CD8-positive, alpha-beta memory T cell (primary cell): ENCODE measurements at regions not wholly inside any gene's neighbourhood (a gene's known extent, or its start where the extent isn't known, plus 50 kb on each side); places are given as distances from the start of the nearest gene placed in this dataset.

Experiments
- CTCF ChIA-PET: fragments of 350-600 bp; sonication (Branson Sonifier 250); formaldehyde crosslinking; loops from one replicate; lab custom pipeline; 2021; ENCODE audit warnings: antibody characterized with exemption; lab: Charles Lee
- POLR2A ChIA-PET: fragments of 350-600 bp; sonication (Branson Sonifier 250); formaldehyde crosslinking; loops from one replicate; lab custom pipeline; 2021; ENCODE audit warnings: antibody characterized with exemption; lab: Charles Lee
- DNase-seq, 5 donors: peaks; one replicate each; pipeline versions ENCODE4 v3.0.0 to v3.0.0-alpha.2; 2020 to 2022; ENCODE audit warnings: mixed read lengths in 1 of 5
- H3K27ac ChIP-seq: one replicate; pipeline ENCODE4 v1.7.0; 2013; ENCODE audit warnings: low read depth, mild to moderate bottlenecking, low read length, moderate library complexity
- H3K27me3 ChIP-seq: 2 replicates; pipeline ENCODE4 v1.7.0; 2013; ENCODE audit warnings: low read length, mild to moderate bottlenecking; ENCODE audit not compliant: insufficient read depth, poor library complexity, severe bottlenecking
- H3K36me3 ChIP-seq: 2 replicates; pipeline ENCODE4 v1.7.0; 2013; ENCODE audit warnings: mild to moderate bottlenecking, low read length, moderate library complexity; ENCODE audit not compliant: insufficient read depth
- H3K4me1 ChIP-seq: 2 replicates; pipeline ENCODE4 v1.7.0; 2013; ENCODE audit warnings: mild to moderate bottlenecking, low read length, moderate library complexity; ENCODE audit not compliant: insufficient read depth
- H3K4me3 ChIP-seq: 2 replicates; pipeline ENCODE4 v1.7.0; 2013; ENCODE audit warnings: mild to moderate bottlenecking, low read length
- H3K9me3 ChIP-seq: 2 replicates; pipeline ENCODE4 v1.7.0; 2013; ENCODE audit warnings: mild to moderate bottlenecking, low read length
- H3K27ac Mint-ChIP-seq, 8 donors: one replicate each; pipeline ENCODE4 v1.8.0; 2020 to 2021; ENCODE audit warnings: mixed read lengths in 8 of 8, mild to moderate bottlenecking in 6 of 8, inconsistent platforms in 3 of 8, moderate library complexity in 3 of 8
- H3K27me3 Mint-ChIP-seq, 2 donors: one replicate each; pipeline ENCODE4 v1.8.0; 2020 to 2021; ENCODE audit warnings: mixed read lengths in 2 of 2, mild to moderate bottlenecking in 1 of 2, moderate library complexity in 1 of 2
- H3K36me3 Mint-ChIP-seq, 3 donors: one replicate each; pipeline ENCODE4 v1.8.0; 2020 to 2021; ENCODE audit warnings: mixed read lengths in 3 of 3, inconsistent platforms in 1 of 3, mild to moderate bottlenecking in 1 of 3
- H3K4me1 Mint-ChIP-seq, 3 donors: one replicate each; pipeline ENCODE4 v1.8.0; 2020 to 2021; ENCODE audit warnings: mixed read lengths in 3 of 3, inconsistent platforms in 1 of 3, mild to moderate bottlenecking in 1 of 3
- H3K4me3 Mint-ChIP-seq, 7 donors: one replicate each; pipeline ENCODE4 v1.8.0; 2020 to 2021; ENCODE audit warnings: mixed read lengths in 7 of 7, mild to moderate bottlenecking in 6 of 7, moderate library complexity in 4 of 7, inconsistent platforms in 2 of 7
- H3K9me3 Mint-ChIP-seq, 5 donors: one replicate each; pipeline ENCODE4 v1.8.0; 2020 to 2022; ENCODE audit warnings: mixed read lengths in 5 of 5, mild to moderate bottlenecking in 3 of 5, moderate library complexity in 2 of 5, inconsistent platforms in 1 of 5

- DNase-seq = no peak
- CTCF ChIA-PET = no interaction called here
- POLR2A ChIA-PET = no interaction called here
- Mint-ChIP-seq H3K36me3 (peaks cover 0 to 7% (median 0%) of the 10 kb centered on the region in 3 donors), H3K4me3 (no peak overlapping the region), H3K4me1 (no peaks in the 10 kb centered on the region), H3K27me3 (peaks cover 0 to 2% of the 10 kb centered on the region in 2 donors), H3K27ac (no peak overlapping the region), H3K9me3 (peaks cover 3 to 14% (median 8%) of the 10 kb centered on the region in 5 donors)
- Histone ChIP-seq H3K4me3 (no peak overlapping the region), H3K27me3 (no peaks in the 10 kb centered on the region), H3K9me3 (no peaks in the 10 kb centered on the region), H3K27ac (no peak overlapping the region), H3K36me3 (no peaks in the 10 kb centered on the region), H3K4me1 (no peaks in the 10 kb centered on the region)
Observed at GRCh38 chr2:215627771-215628170, 191.9 kb upstream of the FN1 start.

GRCh38 chr2:215626812-215627281 is 191.0 kb upstream of the FN1 start:
- ChIA-PET POLR2A (no interaction called here), CTCF (no interaction called here)
- no peak overlapping the region for H3K27ac Mint-ChIP-seq

GRCh38 chr2:215626063-215626462 is 190.2 kb upstream of the FN1 start:
- no peaks in the 10 kb centered on the region for H3K36me3 Mint-ChIP-seq
- no peak overlapping the region for H3K4me3 Mint-ChIP-seq
- ChIA-PET POLR2A (no interaction called here), CTCF (no interaction called here)
- DNase-seq = no peak
- Histone ChIP-seq H3K27ac (no peak overlapping the region), H3K4me3 (no peak overlapping the region), H3K27me3 (no peaks in the 10 kb centered on the region), H3K9me3 (no peaks in the 10 kb centered on the region), H3K4me1 (no peaks in the 10 kb centered on the region), H3K36me3 (no peaks in the 10 kb centered on the region)
- H3K27me3 Mint-ChIP-seq = peaks cover 1 to 9% of the 10 kb centered on the region in 2 donors
- no peaks in the 10 kb centered on the region for H3K4me1 Mint-ChIP-seq
- H3K9me3 Mint-ChIP-seq = peaks cover 0 to 5% (median 0%) of the 10 kb centered on the region in 5 donors
- H3K27ac Mint-ChIP-seq = no peak overlapping the region

More at GRCh38 chr2:215626812-215627281, 191.0 kb upstream of the FN1 start:
- no peaks in the 10 kb centered on the region for H3K4me1 Mint-ChIP-seq
- Histone ChIP-seq H3K27me3 (no peaks in the 10 kb centered on the region), H3K36me3 (no peaks in the 10 kb centered on the region), H3K27ac (no peak overlapping the region), H3K9me3 (no peaks in the 10 kb centered on the region), H3K4me3 (no peak overlapping the region), H3K4me1 (no peaks in the 10 kb centered on the region)
- no peak overlapping the region for H3K4me3 Mint-ChIP-seq
- H3K9me3 Mint-ChIP-seq = peaks cover 0 to 8% (median 4%) of the 10 kb centered on the region in 5 donors
- no peaks in the 10 kb centered on the region for H3K36me3 Mint-ChIP-seq
- peaks cover 0 to 5% of the 10 kb centered on the region in 2 donors for H3K27me3 Mint-ChIP-seq
- DNase-seq = no peak

GRCh38 chr2:215625207-215625606 is 189.3 kb upstream of the FN1 start:
- Histone ChIP-seq H3K4me1 (no peaks in the 10 kb centered on the region), H3K27me3 (no peaks in the 10 kb centered on the region), H3K27ac (no peak overlapping the region), H3K9me3 (no peaks in the 10 kb centered on the region), H3K36me3 (no peaks in the 10 kb centered on the region), H3K4me3 (no peak overlapping the region)
- Mint-ChIP-seq H3K4me3 (no peak overlapping the region), H3K9me3 (no peaks in the 10 kb centered on the region), H3K27ac (no peak overlapping the region), H3K36me3 (no peaks in the 10 kb centered on the region), H3K4me1 (no peaks in the 10 kb centered on the region), H3K27me3 (peaks cover 5 to 13% of the 10 kb centered on the region in 2 donors)
- no peak for DNase-seq
- ChIA-PET POLR2A (no interaction called here), CTCF (no interaction called here)

GRCh38 chr2:215624423-215624829 is 188.6 kb upstream of the FN1 start:
- no peaks in the 10 kb centered on the region for H3K4me1 Mint-ChIP-seq

GRCh38 chr2:215622837-215623236 is 187.0 kb upstream of the FN1 start:
- CTCF ChIA-PET = no interaction called here
- no peaks in the 10 kb centered on the region for H3K9me3 Mint-ChIP-seq
- POLR2A ChIA-PET = no interaction called here

More at GRCh38 chr2:215624423-215624829, 188.6 kb upstream of the FN1 start:
- ChIA-PET CTCF (no interaction called here), POLR2A (no interaction called here)
- Mint-ChIP-seq H3K9me3 (no peaks in the 10 kb centered on the region), H3K27me3 (peaks cover 10 to 13% of the 10 kb centered on the region in 2 donors), H3K4me3 (no peak overlapping the region), H3K27ac (no peak overlapping the region), H3K36me3 (no peaks in the 10 kb centered on the region)
- H3K36me3 ChIP-seq = no peaks in the 10 kb centered on the region
- H3K4me1 ChIP-seq = no peaks in the 10 kb centered on the region
- no peak overlapping the region for H3K4me3 ChIP-seq
- no peaks in the 10 kb centered on the region for H3K9me3 ChIP-seq
- no peak overlapping the region for H3K27ac ChIP-seq
- no peak for DNase-seq
- H3K27me3 ChIP-seq = no peaks in the 10 kb centered on the region

GRCh38 chr2:215621381-215621780 is 185.5 kb upstream of the FN1 start:
- Histone ChIP-seq H3K27me3 (no peaks in the 10 kb centered on the region), H3K4me1 (no peaks in the 10 kb centered on the region), H3K27ac (no peak overlapping the region), H3K4me3 (no peak overlapping the region), H3K36me3 (no peaks in the 10 kb centered on the region), H3K9me3 (no peaks in the 10 kb centered on the region)
- H3K9me3 Mint-ChIP-seq = no peaks in the 10 kb centered on the region
- H3K36me3 Mint-ChIP-seq = peaks cover 0 to 3% (median 0%) of the 10 kb centered on the region in 3 donors
- ChIA-PET POLR2A (no interaction called here), CTCF (no interaction called here)
- DNase-seq = no peak
- H3K4me1 Mint-ChIP-seq = no peaks in the 10 kb centered on the region
- no peak overlapping the region for H3K27ac Mint-ChIP-seq
- H3K27me3 Mint-ChIP-seq = peaks cover 15 to 18% of the 10 kb centered on the region in 2 donors
- no peak overlapping the region for H3K4me3 Mint-ChIP-seq

More at GRCh38 chr2:215622837-215623236, 187.0 kb upstream of the FN1 start:
- H3K36me3 ChIP-seq = no peaks in the 10 kb centered on the region
- H3K36me3 Mint-ChIP-seq = no peaks in the 10 kb centered on the region
- no peak overlapping the region for H3K4me3 ChIP-seq
- peaks cover 13 to 15% of the 10 kb centered on the region in 2 donors for H3K27me3 Mint-ChIP-seq
- DNase-seq = no peak
- no peak overlapping the region for H3K4me3 Mint-ChIP-seq
- no peaks in the 10 kb centered on the region for H3K4me1 Mint-ChIP-seq
- H3K27ac ChIP-seq = no peak overlapping the region
- no peak overlapping the region for H3K27ac Mint-ChIP-seq
- H3K4me1 ChIP-seq = no peaks in the 10 kb centered on the region
- H3K9me3 ChIP-seq = no peaks in the 10 kb centered on the region
- no peaks in the 10 kb centered on the region for H3K27me3 ChIP-seq

- Mint-ChIP-seq H3K27ac (no peak overlapping the region), H3K4me3 (no peak overlapping the region), H3K36me3 (peaks cover 0 to 3% (median 0%) of the 10 kb centered on the region in 3 donors), H3K27me3 (peaks cover 15 to 17% of the 10 kb centered on the region in 2 donors), H3K4me1 (no peaks in the 10 kb centered on the region), H3K9me3 (no peaks in the 10 kb centered on the region)
- Histone ChIP-seq H3K36me3 (no peaks in the 10 kb centered on the region), H3K27me3 (no peaks in the 10 kb centered on the region), H3K4me3 (no peak overlapping the region), H3K4me1 (no peaks in the 10 kb centered on the region), H3K9me3 (no peaks in the 10 kb centered on the region), H3K27ac (peak overlapping the region; percentile 61)
- POLR2A ChIA-PET = no interaction called here
- no peak for DNase-seq
- CTCF ChIA-PET = no interaction called here
Observed at GRCh38 chr2:215620528-215620927, 184.7 kb upstream of the FN1 start.
